ENCODE measurements at regions not wholly inside any gene's neighbourhood (a gene's known extent, or its start where the extent isn't known, plus 50 kb on each side); places are given as distances from the start of the nearest gene placed in this dataset.

DNA sequence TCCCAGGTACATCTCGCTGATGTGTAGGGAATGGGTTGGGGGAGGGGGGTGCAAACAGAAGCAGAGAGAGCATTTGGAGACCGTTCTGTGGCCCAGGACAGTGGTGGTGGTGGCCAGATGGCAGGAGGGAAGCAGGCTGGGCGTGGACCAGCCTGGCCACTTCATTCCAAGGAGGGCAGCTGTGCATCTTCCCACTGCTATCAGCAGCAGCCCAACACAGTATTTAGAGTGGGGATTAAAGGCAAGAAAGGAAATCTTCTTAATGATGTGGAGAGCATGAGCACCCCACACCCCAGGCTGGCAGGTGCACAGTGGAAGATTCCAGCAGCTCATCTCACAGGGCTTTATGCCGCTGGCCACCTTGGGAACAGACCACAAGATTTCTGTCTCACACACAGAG lies 198.7 kb downstream of the NPHP4 start (continued):
- TF ChIP-seq, protein P1, sequence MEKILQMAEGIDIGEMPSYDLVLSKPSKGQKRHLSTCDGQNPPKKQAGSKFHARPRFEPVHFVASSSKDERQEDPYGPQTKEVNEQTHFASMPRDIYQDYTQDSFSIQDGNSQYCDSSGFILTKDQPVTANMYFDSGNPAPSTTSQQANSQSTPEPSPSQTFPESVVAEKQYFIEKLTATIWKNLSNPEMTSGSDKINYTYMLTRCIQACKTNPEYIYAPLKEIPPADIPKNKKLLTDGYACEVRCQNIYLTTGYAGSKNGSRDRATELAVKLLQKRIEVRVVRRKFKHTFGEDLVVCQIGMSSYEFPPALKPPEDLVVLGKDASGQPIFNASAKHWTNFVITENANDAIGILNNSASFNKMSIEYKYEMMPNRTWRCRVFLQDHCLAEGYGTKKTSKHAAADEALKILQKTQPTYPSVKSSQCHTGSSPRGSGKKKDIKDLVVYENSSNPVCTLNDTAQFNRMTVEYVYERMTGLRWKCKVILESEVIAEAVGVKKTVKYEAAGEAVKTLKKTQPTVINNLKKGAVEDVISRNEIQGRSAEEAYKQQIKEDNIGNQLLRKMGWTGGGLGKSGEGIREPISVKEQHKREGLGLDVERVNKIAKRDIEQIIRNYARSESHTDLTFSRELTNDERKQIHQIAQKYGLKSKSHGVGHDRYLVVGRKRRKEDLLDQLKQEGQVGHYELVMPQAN (conservative IDR thresholded peaks at IDR 0.05): no peak
- no peak for TF ChIP-seq IKZF1 (conservative IDR thresholded peaks at IDR 0.05)
- no peak for TF ChIP-seq ZNF207 (IDR thresholded peaks at IDR 0.05; ENCODE audit: borderline replicate concordance)
- no peak for TF ChIP-seq CEBPB (IDR thresholded peaks at IDR 0.05; ENCODE audit: borderline replicate concordance in 1 of 2, low read depth in 2 of 2, low read length in 2 of 2)

DNA sequence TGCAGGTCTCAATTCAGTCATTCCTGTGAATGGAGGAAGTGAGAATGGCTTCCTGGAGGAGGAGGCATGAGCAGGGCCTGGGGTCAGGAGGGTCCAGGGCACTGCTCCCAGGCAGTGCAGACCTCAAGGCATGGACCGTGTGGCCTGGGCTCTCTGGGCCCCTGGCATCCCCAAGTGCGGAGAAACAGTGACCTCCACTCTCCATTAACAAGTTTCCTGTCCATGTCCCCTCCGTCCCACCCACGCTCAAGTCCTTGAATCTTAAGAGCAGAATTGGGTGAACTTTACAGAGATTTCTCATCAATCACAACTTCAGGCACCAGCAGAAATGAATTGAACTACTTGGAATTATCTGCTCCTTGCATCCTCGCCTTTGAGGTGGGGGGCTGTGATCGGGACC lies 211.1 kb downstream of the NPHP4 start:
- Histone ChIP-seq H2AFZ (ENCODE audit: control insufficient read depth, low read depth, low read length) (no peak overlapping the region), H3K9ac (ENCODE audit: control insufficient read depth, insufficient read depth, low read length) (no peak overlapping the region), H3K9me3 (replicated peaks; ENCODE audit: control insufficient read depth, insufficient read depth, low read length) (no peaks in the 10 kb centered on the region), H3K27ac (ENCODE audit: control insufficient read depth, insufficient read depth) (no peak overlapping the region), H3K4me2 (ENCODE audit: control insufficient read depth, insufficient read depth) (no peak overlapping the region), H3K36me3 (ENCODE audit: control insufficient read depth in 2 of 2, insufficient read depth in 2 of 2, low read length in 1 of 2) (no peaks in the 10 kb centered on the region), H3K79me2 (ENCODE audit: control insufficient read depth, insufficient read depth, low read length) (no peaks in the 10 kb centered on the region), H3K4me3 (no peak overlapping the region), H4K20me1 (ENCODE audit: control insufficient read depth, insufficient read depth) (no peaks in the 10 kb centered on the region), H3K27me3 (replicated peaks in 1 of 2; ENCODE audit: control insufficient read depth in 2 of 2, insufficient read depth in 2 of 2, low read length in 1 of 2) (no peaks in the 10 kb centered on the region), H3K4me1 (ENCODE audit: control insufficient read depth, insufficient read depth, low read length) (no peaks in the 10 kb centered on the region)
- DNase-seq (ENCODE audit: low read depth, low spot score): no peak
- TF ChIP-seq MXI1 (IDR thresholded peaks at IDR 0.05; ENCODE audit: low read depth, low read length) (no peak), KAT2A (conservative IDR thresholded peaks at IDR 0.05; ENCODE audit: control insufficient read depth, low read depth, low read length) (no peak), POLR2A (IDR thresholded peaks at IDR 0.05; ENCODE audit: low read depth, low read length) (no peak), DPF2 (IDR thresholded peaks at IDR 0.05) (no peak), NR2F1 (conservative IDR thresholded peaks at IDR 0.05) (no peak), FOS (IDR thresholded peaks at IDR 0.05; ENCODE audit: borderline replicate concordance, extremely low read depth, insufficient read length) (no peak), BACH1 (IDR thresholded peaks at IDR 0.05; ENCODE audit: borderline replicate concordance) (no peak)
- TF ChIP-seq, protein P1 (conservative IDR thresholded peaks at IDR 0.05): no peak
- intact Hi-C loops (cut with micrococcal nuclease; ENCODE audit: unreplicated experiment): no loop called here
- RAD21 ChIA-PET (ENCODE audit: unreplicated experiment): no interaction called here
- no peak for ATAC-seq
- SMC1A ChIA-PET (ENCODE audit: uncharacterized antibody, unreplicated experiment): no interaction called here
- CTCF ChIA-PET: no interaction called here
- BruUV-seq (replicated peaks): no TSS peak
- FAIRE-seq: no peak
- in situ Hi-C loops (cut with MboI): no loop called here
- 31% methylated on average over 6 of the region's 6 CpGs for WGBS (ENCODE audit: insufficient coverage, insufficient replicate concordance, low lambda C conversion rate, missing lambda C conversion rate)
- POLR2A ChIA-PET: no interaction called here
